ENCODE measurements at regions not wholly inside any gene's neighbourhood (a gene's known extent, or its start where the extent isn't known, plus 50 kb on each side); places are given as distances from the start of the nearest gene placed in this dataset.

DNA sequence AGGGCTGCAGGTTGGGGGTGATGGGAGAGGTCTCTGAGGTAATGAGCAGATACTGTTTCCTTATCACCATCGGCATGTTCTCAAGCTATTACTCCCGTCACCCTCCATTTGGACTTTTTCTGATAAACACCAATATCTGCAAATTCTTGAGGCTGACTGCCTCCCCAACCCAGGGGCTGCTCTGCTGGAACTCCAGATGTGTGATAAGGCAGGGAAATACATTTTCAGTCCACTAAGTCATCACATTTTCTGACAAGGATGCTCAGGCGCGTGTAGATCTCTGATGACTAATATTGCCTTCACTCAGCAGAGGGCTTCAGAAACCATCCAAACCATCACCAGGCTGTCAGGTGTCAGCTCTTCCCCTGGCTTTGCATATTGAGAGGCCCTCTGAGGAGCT, 215.0 kb upstream of the POU3F1 start:
- H3K9me3 Mint-ChIP-seq, result no peaks in the 10 kb centered on the region
- H3K27ac Mint-ChIP-seq, result no peak overlapping the region
- peaks cover 30% of the 10 kb centered on the region for H3K27me3 Mint-ChIP-seq
- peaks cover 4% of the 10 kb centered on the region for H3K4me1 Mint-ChIP-seq
- no peak overlapping the region for H3K4me3 Mint-ChIP-seq
- H3K36me3 Mint-ChIP-seq (ENCODE audit: low read depth), result no peaks in the 10 kb centered on the region
- ATAC-seq (replicated peaks), result no peak

DNA sequence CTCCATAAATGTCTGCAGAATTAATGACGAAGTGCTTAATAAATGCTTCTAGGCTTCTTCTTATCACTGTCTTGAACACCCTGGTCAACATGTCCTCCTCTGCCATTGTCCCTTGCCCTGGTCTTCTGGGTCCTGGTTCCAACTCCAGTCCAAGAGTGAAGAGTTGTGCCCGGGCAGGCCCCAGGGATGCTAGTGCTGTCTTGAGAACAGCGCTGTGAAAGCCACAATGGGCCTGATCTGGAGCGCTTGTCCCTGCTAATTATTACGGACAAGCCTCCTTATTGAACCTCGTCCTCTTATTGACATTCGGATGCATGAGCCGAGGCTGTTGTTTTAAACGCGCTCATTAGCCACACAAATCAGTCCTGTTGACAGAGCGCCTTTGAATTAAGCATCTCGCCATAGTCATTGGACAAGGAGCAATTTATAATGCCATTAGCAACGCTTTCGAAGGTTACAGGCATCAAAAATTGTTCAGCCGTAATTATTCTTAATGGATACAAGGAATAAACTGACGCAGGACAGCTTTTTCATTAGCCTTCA, 211.6 kb upstream of the POU3F1 start:
- H3K4me3 Mint-ChIP-seq, result no peak overlapping the region

DNA sequence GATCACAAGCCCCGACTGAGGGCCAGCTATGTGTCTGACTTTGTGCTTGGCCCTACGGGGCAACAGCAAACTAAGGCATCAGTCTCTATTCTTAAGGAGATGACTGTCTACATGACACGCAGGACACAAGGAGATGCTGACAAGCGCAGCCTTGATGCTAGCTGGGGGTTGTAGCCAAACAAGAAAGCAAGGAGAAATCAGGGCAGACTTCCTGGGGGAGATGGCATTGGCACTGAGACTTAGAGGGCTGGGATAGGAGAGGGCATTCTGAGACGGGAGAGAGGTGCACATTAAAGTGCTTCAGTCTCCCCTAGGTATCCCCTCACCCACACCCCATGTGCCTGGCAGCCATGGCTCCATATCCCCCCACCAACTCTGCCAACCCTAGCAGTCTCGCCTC, 210.8 kb upstream of the POU3F1 start:
- no peaks in the 10 kb centered on the region for H3K4me1 Mint-ChIP-seq
- H3K9me3 Mint-ChIP-seq, result no peaks in the 10 kb centered on the region

More for the DNA sequence above, 211.6 kb upstream of the POU3F1 start:
- ATAC-seq (replicated peaks), result no peak
- no peaks in the 10 kb centered on the region for H3K4me1 Mint-ChIP-seq
- H3K27me3 Mint-ChIP-seq, result peaks cover 26% of the 10 kb centered on the region
- no peak overlapping the region for H3K27ac Mint-ChIP-seq
- H3K9me3 Mint-ChIP-seq, result no peaks in the 10 kb centered on the region
- H3K36me3 Mint-ChIP-seq (ENCODE audit: low read depth), result no peaks in the 10 kb centered on the region

DNA sequence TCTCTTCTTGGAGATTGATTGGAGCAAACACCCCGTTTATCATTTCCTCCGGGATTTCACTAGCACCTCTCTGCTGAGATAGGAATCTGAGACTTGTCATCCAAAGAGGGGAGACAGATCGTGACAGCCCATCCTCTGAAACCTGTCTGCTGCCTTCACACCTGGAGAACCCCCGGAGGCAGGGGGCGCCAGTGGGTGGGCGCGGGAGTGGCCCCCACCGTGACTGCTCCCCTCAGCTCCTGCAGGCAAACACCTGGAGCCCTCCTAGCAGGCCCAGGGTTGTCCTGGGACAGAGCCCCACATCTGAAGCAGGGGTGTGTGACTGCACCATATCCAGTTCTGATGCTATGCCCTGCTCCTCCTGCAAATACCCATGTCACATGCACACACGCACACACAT, 209.5 kb upstream of the POU3F1 start:
- ATAC-seq (replicated peaks), result no peak
- no peak overlapping the region for H3K27ac Mint-ChIP-seq
- peaks cover 26% of the 10 kb centered on the region for H3K27me3 Mint-ChIP-seq
- no peak overlapping the region for H3K4me3 Mint-ChIP-seq
- H3K4me1 Mint-ChIP-seq, result no peaks in the 10 kb centered on the region
- H3K9me3 Mint-ChIP-seq, result no peaks in the 10 kb centered on the region
- H3K36me3 Mint-ChIP-seq (ENCODE audit: low read depth), result no peaks in the 10 kb centered on the region

More for the DNA sequence above, 210.8 kb upstream of the POU3F1 start:
- Mint-ChIP-seq H3K27ac (no peak overlapping the region), H3K36me3 (ENCODE audit: low read depth) (no peaks in the 10 kb centered on the region), H3K4me3 (no peak overlapping the region), H3K27me3 (peaks cover 29% of the 10 kb centered on the region)
- ATAC-seq (replicated peaks), result no peak

DNA sequence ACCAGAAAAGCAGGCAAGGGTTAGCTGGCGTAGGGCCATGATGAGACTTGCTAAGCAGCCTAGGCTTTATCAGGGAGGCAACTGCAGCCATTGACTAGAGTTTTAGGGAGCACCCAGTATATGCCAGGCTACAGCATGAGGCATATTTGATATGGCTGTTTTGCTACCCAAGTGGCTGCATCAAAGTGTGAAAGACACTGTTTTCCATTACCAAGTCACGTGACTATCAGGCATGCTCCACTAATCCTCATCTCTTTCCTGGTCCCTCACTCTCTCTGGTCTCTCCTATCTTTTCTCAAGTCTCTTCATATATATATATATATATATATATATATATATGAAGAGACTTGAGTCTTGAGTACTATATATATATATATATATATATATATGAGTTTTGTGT, 206.7 kb upstream of the POU3F1 start:
- no peak overlapping the region for H3K4me3 Mint-ChIP-seq
- H3K27me3 Mint-ChIP-seq, result peaks cover 42% of the 10 kb centered on the region
- H3K4me1 Mint-ChIP-seq, result no peaks in the 10 kb centered on the region
- H3K27ac Mint-ChIP-seq, result no peak overlapping the region
- no peaks in the 10 kb centered on the region for H3K36me3 Mint-ChIP-seq (ENCODE audit: low read depth)
- no peaks in the 10 kb centered on the region for H3K9me3 Mint-ChIP-seq
- no peak for ATAC-seq (replicated peaks)

DNA sequence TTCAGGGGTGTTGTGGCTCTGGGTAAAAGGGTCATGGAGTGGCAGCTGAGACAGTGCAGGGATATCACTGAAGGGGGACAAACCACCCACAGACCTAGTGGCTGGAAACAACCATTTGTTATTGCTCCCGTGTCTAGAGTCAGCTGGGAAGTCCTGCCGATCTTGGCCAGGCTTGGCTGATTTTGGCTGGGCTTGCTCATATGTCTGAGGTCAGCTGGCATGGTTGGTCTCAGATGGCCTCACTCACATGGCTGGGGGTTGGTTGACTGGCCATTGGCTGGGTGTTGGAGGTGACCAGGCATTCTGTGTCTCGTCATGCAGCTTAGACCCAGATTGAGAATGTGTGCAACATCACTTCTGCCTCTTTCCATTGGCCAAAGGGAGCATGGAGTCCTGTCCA, 203.8 kb upstream of the POU3F1 start:
- ATAC-seq (replicated peaks), result no peak
- H3K9me3 Mint-ChIP-seq, result no peaks in the 10 kb centered on the region
- H3K4me3 Mint-ChIP-seq, result no peak overlapping the region
- no peaks in the 10 kb centered on the region for H3K36me3 Mint-ChIP-seq (ENCODE audit: low read depth)
- peaks cover 38% of the 10 kb centered on the region for H3K27me3 Mint-ChIP-seq
- H3K4me1 Mint-ChIP-seq, result no peaks in the 10 kb centered on the region
- H3K27ac Mint-ChIP-seq, result no peak overlapping the region

DNA sequence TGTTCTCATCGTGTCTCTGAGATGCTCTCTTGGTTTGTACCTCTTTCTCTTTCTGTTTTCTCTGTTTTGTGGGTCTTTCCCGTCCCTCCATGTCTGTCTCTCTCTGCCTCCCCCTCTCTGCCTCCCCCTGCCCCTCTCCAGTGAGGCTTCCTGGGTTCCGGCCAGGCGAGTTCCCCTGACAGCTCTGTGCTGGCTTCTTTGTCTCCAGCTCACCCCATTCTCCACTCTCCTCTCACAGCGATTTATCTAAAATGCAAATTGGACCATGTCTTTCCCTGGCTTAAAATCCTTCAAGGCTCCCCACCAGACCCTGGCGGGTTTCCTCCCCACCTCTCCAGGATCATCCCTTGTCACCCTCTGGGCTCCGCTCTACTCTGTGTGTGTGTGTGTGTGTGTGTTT, 202.4 kb upstream of the POU3F1 start:
- no peak for ATAC-seq (replicated peaks)
- Mint-ChIP-seq H3K27me3 (peaks cover 34% of the 10 kb centered on the region), H3K27ac (no peak overlapping the region), H3K9me3 (no peaks in the 10 kb centered on the region), H3K36me3 (ENCODE audit: low read depth) (no peaks in the 10 kb centered on the region), H3K4me1 (no peaks in the 10 kb centered on the region), H3K4me3 (no peak overlapping the region)

DNA sequence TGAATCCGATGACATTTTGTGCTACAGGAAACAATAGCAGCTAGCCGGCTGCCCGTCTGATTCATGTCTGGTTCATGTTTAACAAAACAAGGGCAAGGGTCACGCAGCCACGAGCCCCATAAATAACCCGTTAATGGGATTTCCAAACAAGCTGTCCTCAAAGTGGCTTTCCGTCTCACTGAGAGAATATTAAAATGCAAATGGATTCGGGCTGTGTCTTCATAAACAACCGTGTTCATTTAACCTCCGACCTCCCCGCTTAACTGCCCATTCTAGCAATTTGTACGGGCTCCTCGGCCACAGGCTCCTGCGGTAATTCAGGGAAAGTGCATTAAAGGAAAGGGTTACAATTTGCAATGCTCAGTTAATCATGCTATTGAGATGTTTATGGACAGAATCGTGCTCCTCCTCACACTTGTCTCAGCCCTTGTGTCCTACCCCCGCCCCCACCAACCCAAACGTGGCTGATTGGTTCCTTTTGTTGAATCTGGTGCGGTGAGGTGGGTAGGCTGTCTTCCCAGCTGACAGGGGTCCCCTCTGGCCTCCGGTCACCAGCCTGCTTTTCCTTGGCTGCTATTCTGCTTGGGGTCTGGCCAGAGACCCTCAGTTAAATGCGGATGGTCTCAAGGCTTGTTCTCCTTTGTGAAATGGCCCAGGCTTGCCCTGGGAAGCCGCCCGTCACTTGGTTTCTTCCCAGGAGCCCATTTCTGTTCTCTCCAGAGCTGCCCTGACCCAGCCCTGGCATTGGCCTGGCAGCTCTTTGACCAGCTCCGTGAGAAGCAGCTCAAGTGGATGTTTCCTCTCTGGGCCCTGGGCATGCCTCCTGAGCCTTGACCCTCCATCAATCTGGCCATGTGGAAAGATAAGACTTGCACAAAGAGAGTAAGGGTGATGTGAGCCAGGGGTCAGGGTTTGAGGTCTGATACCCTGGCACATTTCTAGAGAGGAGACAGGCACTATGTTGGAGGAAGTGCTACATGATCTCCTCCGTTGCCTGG, 200.7 kb upstream of the POU3F1 start:
- no peak overlapping the region for H3K27ac Mint-ChIP-seq
- H3K4me3 Mint-ChIP-seq, result no peak overlapping the region
- ATAC-seq (replicated peaks), result no peak
- no peaks in the 10 kb centered on the region for H3K4me1 Mint-ChIP-seq
- no peaks in the 10 kb centered on the region for H3K9me3 Mint-ChIP-seq
- peaks cover 29% of the 10 kb centered on the region for H3K27me3 Mint-ChIP-seq
- H3K36me3 Mint-ChIP-seq (ENCODE audit: low read depth), result no peaks in the 10 kb centered on the region

DNA sequence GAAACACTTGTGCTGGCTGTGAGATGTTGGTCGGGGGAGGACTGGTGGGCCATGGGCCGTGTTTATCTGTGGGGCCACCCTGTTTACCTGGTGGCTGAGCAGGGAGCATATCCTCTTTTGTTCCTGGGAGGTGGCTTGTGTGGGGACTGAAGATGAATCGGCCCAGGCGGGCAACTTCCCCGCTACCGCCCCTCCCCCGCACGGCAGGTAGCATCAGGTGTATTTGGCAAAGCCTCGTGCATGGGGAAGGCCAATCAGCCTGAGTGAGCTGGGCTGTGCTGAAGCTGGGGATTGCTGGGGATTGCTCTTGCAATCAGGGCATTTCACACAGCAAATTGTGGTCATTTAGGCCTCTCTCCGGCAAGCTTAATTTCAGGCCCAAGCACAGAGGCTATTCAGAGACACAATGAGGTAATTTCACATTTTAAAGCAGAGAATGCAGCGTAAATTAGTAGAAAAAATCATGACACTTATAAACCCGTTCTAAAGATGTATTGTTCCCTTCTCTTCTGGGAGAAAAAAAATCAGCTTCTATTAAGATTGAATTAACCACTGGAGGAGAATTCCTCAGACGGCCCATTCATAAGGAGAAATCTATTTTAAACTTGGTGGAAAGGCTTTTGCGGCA, 197.7 kb upstream of the POU3F1 start:
- H3K36me3 Mint-ChIP-seq (ENCODE audit: low read depth), result no peaks in the 10 kb centered on the region
- H3K4me3 Mint-ChIP-seq, result no peak overlapping the region
- H3K27me3 Mint-ChIP-seq, result peaks cover 14% of the 10 kb centered on the region
- H3K27ac Mint-ChIP-seq, result no peak overlapping the region
- H3K9me3 Mint-ChIP-seq, result no peaks in the 10 kb centered on the region
- no peak for ATAC-seq (replicated peaks)
- H3K4me1 Mint-ChIP-seq, result no peaks in the 10 kb centered on the region

DNA sequence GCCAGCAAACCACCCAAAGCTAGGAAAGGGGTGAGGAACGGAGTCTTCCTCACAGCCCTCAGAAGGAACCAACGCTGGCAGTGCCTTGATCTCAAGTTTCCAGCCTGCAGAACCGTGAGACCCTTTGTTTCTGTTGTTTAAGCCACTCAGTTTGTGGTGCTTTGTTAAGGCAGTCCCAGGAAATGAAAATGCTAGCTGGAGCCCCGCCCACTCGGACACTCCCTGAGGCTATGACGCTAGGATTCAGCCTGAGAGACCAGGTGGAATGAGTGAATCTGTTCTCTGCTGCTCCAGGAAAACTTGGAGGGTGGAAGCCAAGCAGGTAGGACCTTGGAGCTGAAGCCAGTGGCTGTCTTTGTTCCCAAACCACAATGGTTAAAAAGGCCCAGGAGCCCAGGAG, 196.5 kb upstream of the POU3F1 start:
- no peaks in the 10 kb centered on the region for H3K36me3 Mint-ChIP-seq (ENCODE audit: low read depth)
- no peak overlapping the region for H3K27ac Mint-ChIP-seq
- H3K9me3 Mint-ChIP-seq, result no peaks in the 10 kb centered on the region
- ATAC-seq (replicated peaks), result no peak
- no peak overlapping the region for H3K4me3 Mint-ChIP-seq
- peaks cover 6% of the 10 kb centered on the region for H3K27me3 Mint-ChIP-seq
- no peaks in the 10 kb centered on the region for H3K4me1 Mint-ChIP-seq

DNA sequence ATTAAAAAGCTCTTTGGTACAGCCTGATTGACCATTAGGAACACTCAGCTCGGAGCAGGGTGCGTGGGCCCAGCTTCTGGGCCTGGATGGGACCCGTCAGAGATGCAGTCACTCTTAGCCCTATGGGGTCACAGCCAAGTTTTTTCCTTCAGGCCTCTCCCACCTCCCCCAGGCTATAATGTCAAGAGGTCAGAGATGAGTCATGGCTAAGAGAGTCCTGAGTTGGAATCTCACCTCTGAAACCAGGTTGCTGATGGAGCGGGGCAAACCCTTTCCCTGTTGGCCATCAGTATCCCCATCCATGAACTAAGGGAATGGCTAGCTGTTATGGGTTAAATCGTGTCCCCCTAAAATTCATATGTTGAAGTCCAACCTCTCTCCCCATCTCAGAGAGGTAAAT, 195.9 kb upstream of the POU3F1 start:
- no peaks in the 10 kb centered on the region for H3K4me1 Mint-ChIP-seq
- no peak overlapping the region for H3K4me3 Mint-ChIP-seq
- H3K27me3 Mint-ChIP-seq, result no peaks in the 10 kb centered on the region
- H3K9me3 Mint-ChIP-seq, result no peaks in the 10 kb centered on the region
- ATAC-seq (replicated peaks), result no peak
- no peaks in the 10 kb centered on the region for H3K36me3 Mint-ChIP-seq (ENCODE audit: low read depth)
- H3K27ac Mint-ChIP-seq, result no peak overlapping the region

DNA sequence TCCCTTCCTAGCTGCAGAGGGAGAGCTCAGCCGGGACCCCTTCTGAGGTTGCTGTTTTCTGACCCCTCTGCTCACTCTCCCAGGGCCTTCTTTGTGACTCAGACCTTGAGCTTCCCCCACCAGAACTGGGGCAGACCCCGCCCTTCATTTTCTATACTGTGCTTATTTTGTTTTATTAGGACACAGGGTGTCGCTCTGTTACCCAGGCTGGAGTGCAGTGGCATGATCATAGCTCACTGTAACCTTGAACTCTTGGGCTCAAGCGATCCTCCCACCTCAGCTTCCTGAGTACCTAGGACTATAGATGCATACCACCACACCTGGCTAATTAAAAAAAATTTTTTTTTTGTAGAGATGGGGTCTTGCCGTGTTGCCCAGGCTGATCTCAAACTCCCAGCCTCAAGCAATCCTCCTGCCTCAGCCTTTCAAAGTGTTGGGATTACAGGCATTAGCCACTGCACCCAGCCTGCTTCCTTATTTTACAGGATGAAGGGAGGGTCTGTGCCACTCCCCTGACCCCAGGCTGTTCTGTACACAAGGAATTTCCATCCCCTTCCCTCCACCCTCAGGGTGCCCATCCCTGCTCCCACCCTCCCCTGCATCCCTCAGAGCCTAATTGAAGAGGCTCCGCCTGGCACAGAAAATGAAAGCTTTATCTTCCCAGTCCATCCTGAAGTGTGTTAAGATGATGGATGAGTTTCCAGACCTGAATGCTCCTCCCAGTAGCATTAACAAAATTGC, 195.2 kb upstream of the POU3F1 start:
- no peak overlapping the region for H3K4me3 Mint-ChIP-seq
- H3K27me3 Mint-ChIP-seq, result peaks cover 4% of the 10 kb centered on the region
- no peak for ATAC-seq (replicated peaks)
- no peaks in the 10 kb centered on the region for H3K9me3 Mint-ChIP-seq
- H3K36me3 Mint-ChIP-seq (ENCODE audit: low read depth), result no peaks in the 10 kb centered on the region
- H3K4me1 Mint-ChIP-seq, result no peaks in the 10 kb centered on the region
- no peak overlapping the region for H3K27ac Mint-ChIP-seq

DNA sequence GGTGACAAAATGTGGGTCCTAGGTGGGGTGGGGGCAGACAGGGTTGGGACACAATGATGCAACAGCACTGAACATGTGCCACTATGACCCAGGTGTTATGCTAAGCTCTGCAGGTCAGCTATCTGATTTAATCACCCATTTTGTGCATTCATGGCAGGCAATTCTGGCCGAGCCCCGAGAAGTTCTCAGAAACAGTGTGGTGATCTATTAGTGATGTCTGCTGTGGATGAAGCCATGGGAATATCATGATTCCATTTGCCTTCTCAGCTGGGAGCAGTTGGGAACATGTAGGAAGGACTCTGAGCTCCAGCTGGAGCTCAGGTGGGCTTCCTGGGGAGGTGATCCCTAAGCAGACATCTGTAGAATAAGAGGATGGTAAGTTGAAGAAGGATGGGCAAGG, 194.0 kb upstream of the POU3F1 start:
- no peak for ATAC-seq (replicated peaks)
- no peaks in the 10 kb centered on the region for H3K9me3 Mint-ChIP-seq
- H3K27me3 Mint-ChIP-seq, result peaks cover 13% of the 10 kb centered on the region
- H3K36me3 Mint-ChIP-seq (ENCODE audit: low read depth), result no peaks in the 10 kb centered on the region
- H3K4me1 Mint-ChIP-seq, result no peaks in the 10 kb centered on the region
- no peak overlapping the region for H3K27ac Mint-ChIP-seq
- H3K4me3 Mint-ChIP-seq, result no peak overlapping the region

DNA sequence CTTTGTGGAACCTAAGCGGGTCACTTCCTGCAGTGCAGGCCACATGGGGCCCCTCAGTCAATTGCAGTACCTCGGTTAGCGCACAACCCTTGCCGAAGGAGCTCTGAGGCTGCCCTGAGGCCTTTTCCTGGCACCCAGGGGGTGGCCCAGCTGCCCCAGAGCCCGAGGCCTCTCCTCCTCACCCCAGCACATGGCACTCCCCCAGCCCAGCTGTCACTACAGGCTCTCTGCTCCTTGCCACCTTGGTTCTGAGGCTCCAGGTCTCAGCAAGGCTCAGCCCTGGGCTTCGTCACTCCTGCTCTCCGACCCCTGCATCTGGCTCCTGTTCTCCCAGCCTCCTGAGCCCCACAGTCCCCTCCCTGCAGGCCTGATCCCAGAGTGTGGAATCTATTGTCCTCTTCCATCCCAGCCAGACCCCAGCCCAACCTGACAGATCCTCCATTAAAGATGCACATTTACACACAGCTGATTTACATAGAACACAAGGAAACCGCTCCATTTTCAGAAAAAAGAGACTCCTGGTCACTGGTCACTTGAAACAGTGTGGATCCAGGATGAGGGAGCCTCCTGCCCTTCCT, 192.8 kb upstream of the POU3F1 start:
- Mint-ChIP-seq H3K27ac (no peak overlapping the region), H3K36me3 (ENCODE audit: low read depth) (no peaks in the 10 kb centered on the region), H3K4me3 (no peak overlapping the region), H3K9me3 (no peaks in the 10 kb centered on the region), H3K4me1 (no peaks in the 10 kb centered on the region), H3K27me3 (peaks cover 13% of the 10 kb centered on the region)
- no peak for ATAC-seq (replicated peaks)

Measured in activated T-helper 17 cell treated with anti-CD3 and anti-CD28 coated beads, Interleukin-2, amount 50 U/mL, for 72 hours (primary cell).